ENCODE measurements at regions not wholly inside any gene's neighbourhood (a gene's known extent, or its start where the extent isn't known, plus 50 kb on each side); places are given as distances from the start of the nearest gene placed in this dataset.
"Not testable (repeated sequence)": the region's sequence is repeated elsewhere in the genome, so short reads cannot be mapped to it uniquely, and the experiment has no call there.

DNA sequence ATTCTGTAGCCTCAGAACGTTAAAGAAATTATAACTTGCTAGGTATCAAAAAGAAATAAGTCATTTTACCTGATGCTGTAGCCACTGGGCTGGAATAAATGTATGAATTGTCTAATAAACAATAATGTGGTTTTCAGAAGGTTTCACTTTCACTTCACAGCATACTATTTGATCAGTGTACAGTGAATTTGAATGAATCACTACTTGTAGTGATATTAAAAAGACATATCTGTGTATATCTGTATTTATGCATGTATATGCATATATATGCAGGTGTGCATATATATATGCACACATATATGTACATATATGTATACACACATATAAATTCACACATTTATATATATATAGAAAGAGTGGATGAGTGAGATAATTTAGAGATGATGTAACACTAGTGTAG is 440.0 kb upstream of the PCDH10 start:
- DNase-seq, result no peak

- no peak for DNase-seq
Measured at GRCh38 chr4:132710971-132711370, 438.1 kb upstream of the PCDH10 start.

DNA sequence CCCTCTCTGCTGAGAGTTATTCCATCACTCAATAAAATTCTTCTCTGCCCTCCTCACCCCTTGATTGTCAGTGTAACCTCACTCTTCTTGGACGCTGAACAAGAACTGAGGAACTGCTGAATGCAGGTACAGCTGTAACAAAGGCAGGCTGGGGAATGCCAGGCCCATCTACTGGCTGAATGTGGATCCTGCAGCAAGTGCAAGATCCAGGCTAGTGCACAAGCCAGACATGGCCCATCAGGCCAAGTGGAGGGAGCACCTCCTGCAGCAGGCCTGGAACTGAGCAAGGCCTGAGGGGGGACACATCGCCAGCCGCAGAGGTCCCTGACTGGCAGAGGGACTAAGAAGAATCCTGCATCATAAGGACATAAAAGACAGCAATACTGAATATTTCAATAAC is 411.8 kb upstream of the PCDH10 start:
- DNase-seq, result no peak

GRCh38 chr4:132759199-132759780 is 389.8 kb upstream of the PCDH10 start:
- DNase-seq, result no peak

GRCh38 chr4:132763465-132763864 is 385.6 kb upstream of the PCDH10 start:
- DNase-seq, result no peak

DNA sequence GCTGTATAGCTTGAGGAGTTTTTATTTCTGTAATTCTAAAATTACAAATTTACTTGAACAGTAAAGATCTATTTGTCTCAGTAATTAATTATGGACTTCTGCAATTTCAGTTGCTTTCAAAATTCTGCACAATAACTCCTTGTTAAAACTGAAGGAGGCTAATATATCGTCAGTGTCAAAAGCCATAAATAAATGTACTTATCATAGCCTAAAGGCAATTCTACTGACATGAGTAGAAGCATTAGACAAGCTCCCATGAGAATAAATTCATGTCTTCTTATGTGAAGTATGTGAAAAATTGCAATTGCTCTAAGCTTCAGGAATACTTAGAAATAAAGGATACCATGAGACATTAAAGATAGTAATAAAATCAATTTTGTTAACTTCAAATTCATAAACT is 381.2 kb upstream of the PCDH10 start:
- no peak for DNase-seq

DNA sequence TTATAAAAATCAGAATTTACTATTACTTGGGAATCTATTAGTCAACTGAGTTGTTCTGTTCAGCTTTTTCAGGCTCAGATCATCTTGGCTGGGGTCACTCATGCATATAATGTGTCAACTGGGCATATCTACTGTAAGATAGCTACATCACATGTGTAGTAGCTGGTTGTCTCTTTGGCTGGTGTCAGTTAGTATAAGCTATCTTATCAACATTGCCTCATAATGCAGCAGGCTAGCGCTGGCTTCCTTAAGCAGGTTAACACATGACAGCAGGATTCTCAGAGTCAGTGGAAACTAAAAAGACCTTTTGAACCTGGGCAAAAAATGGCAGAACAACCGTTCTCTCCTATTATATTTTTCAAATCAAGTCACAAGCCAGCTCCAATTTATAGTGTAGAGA is 378.3 kb upstream of the PCDH10 start:
- no peak for DNase-seq

- no peak for DNase-seq
Measured at GRCh38 chr4:132792310-132792709, 356.8 kb upstream of the PCDH10 start.

- no peak for DNase-seq
Measured at GRCh38 chr4:132797856-132798255, 351.2 kb upstream of the PCDH10 start.

- DNase-seq, result no peak
Measured at GRCh38 chr4:132809298-132810032, 339.6 kb upstream of the PCDH10 start.

DNA sequence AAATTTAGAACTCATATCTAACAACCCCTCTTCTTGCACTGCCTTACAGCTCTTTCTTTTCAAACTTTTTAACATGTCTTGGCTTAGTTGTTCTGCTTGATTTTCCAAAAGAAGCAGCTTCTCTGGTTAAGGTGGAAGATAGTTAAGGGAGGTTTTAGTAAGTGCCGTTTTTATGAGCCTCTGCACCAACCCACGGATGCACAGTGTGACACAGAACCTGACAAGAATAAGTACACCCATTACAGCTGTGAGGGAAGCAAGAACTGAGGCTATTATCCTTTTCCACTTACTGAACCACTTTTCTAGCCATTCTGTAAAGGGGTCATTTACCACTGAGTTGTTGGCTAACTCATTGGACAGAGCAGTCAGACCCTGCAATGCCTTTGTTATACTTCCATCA is 336.0 kb upstream of the PCDH10 start:
- DNase-seq, result not testable (repeated sequence)

GRCh38 chr4:132818091-132818490 is 331.0 kb upstream of the PCDH10 start:
- no peak for DNase-seq

GRCh38 chr4:132823419-132823818 is 325.7 kb upstream of the PCDH10 start:
- DNase-seq, result no peak

- no peak for DNase-seq
Measured at GRCh38 chr4:132824761-132825160, 324.3 kb upstream of the PCDH10 start.

- no peak for DNase-seq
Measured at GRCh38 chr4:132827522-132827921, 321.6 kb upstream of the PCDH10 start.

- no peak for DNase-seq
Measured at GRCh38 chr4:132838244-132838643, 310.9 kb upstream of the PCDH10 start.

DNA sequence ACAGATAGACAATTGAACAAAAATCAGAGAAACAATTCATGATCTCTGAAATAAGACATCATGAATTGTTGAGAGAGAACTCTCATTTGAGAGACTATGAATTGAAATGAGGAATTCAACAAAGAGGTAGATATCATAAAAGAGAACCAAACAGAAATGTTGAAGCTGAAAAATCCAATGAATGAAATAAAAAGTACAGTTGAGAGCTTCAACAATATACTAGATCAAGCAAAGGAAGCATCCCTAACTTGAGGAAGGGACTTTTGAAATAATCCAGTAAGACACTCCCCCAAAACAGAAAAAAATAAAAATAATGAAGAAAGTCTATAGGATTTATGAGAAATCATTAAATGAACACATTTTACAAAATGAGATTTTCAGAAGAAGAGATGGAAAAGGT is 310.0 kb upstream of the PCDH10 start:
- DNase-seq, result no peak

DNA sequence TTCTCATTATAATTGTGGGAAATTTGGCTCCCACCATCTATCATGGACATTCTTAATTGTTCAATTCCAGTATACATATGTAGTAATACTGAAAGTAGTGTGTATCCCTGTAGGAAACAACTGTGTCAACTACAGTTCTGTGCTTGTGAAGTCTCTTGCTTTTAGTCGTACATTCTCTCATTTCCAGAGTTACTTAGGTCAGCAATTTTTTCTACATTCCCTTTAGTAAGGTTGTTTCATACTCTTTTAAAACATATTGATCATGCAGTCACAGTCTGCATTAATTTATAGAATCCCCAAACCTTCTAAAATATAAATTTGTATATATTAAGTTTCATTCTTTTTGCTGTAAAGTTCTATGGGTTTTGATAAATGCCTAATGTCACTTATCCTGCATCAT is 289.2 kb upstream of the PCDH10 start:
- no peak for DNase-seq

- DNase-seq, result no peak
Measured at GRCh38 chr4:132860976-132861375, 288.1 kb upstream of the PCDH10 start.

DNA sequence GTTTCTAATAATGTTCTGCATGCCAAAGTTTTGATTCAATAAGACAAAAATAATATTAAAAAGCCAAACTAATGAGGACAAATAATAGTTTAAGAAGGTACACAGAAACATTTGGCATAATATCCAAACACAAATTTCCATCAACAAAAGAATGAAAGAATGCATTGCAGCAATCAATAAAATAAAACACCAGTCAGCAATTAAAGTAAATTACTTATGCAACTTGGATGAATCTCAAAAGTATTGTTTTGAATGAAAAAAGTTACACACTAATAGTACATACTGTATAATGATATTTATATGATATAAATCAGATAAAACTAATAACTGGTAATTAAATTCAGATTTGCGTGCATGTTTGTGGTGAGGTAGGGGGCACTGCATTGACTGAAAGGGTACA is 285.5 kb upstream of the PCDH10 start:
- no peak for DNase-seq

DNA sequence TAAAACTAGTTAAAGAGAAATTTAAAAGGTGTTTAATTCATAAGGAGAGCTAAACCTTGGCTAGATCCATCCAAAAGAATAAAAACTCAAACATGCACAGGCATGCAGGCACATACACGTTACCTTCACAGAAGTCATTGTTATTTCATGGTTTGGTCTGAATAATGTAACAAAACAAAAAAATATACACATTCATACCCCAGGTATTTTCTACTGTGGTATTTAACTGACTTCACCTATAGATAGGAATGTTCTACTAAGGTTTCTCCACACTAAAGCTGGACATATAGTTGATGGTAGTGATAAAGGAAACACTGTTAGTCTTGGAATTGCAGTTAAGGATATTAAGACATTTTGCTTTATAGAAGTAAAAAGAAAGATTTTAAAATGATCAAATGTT is 283.6 kb upstream of the PCDH10 start:
- DNase-seq, result no peak

DNA sequence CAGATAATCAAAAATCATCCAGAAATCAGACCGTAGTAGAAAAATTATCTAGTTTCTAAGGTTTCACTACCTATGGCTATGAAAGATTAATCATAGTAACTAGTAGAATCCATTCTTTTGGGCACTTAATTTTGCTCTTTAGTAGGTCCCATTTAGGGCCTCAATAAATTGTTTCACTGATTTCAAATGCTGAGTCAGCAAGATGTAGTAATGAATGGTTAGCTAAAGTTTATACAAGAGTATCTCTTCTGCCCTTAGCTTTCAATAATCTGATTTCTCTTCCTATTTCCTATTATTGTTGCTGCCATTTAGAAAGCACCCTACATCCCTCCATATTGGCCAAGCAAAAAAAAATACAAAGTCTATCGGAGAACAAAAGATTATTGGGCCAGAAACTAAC is 283.2 kb upstream of the PCDH10 start:
- DNase-seq, result no peak

DNA sequence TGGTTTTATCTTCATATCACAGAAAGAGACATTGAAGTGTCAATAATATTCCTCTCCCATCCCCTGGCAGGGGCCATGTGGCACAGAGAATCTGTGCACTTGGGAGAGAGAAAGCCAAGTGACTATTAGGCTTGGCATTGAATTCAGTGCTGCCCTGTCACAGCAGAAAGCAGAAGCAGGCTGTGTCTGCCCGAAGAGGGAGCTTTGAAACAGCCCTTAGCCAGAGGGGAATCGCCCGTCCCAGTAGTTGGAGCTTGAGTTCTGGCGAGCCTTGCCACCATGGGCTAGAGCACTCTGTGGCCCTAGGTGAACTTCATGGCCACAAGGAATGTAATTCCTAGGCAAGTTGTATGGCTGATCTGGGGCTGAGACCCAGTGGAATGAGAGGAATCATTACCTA is 282.5 kb upstream of the PCDH10 start:
- DNase-seq, result no peak

DNA sequence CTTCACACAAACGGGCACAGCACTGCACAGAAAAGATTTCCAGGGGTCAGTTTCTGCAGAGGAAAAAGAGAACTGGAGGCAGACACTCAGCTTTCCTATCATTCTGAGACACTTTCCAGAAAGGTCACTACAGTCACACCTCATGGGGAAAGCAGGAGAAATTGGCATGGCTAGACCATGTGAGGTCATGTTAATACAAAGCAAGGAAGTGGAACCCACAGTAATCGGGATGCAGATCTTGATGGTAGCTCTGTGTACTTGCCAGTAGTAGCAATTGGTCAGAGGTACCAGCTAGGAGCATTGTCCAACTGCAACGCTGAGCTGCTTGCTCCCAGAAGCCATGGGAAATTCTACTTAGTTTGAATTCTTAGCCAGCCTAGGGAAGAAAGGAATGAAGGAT is 255.3 kb upstream of the PCDH10 start:
- no peak for DNase-seq

GRCh38 chr4:132901224-132901623 is 247.9 kb upstream of the PCDH10 start:
- DNase-seq, result no peak
